Natural killer cell (primary cell): ENCODE measurements at regions not wholly inside any gene's neighbourhood (a gene's known extent, or its start where the extent isn't known, plus 50 kb on each side); places are given as distances from the start of the nearest gene placed in this dataset.

Experiments
- ATAC-seq, 3 donors: fragments of 150-1000 bp in 2 of 3; fragments of 200-7000 bp in 1 of 3; cut with Tn5 transposase; 1 replicate in 1 of 3; 2 replicates in 2 of 3; pipeline ENCODE4 v1.10.0; 2021; ENCODE audit warnings: mild to moderate bottlenecking in 2 of 3, moderate library complexity in 2 of 3
- DNase-seq, 2 donors: peaks; one replicate each; pipeline versions ENCODE4 v3.0.0 to v3.0.0-alpha.2; 2013 to 2021; ENCODE audit warnings: mixed read lengths in 1 of 2
- H3K27ac ChIP-seq: one replicate; pipeline ENCODE4 v1.5.1; 2013; ENCODE audit warnings: mild to moderate bottlenecking, low read length
- H3K27me3 ChIP-seq: one replicate; pipeline ENCODE4 v1.6.1; 2013; ENCODE audit warnings: low read length; ENCODE audit not compliant: control insufficient read depth, insufficient read depth
- H3K36me3 ChIP-seq: one replicate; pipeline ENCODE4 v1.6.1; 2013; ENCODE audit warnings: low read length; ENCODE audit not compliant: control insufficient read depth, insufficient read depth
- H3K4me1 ChIP-seq: one replicate; pipeline ENCODE4 v1.6.1; 2013; ENCODE audit warnings: low read length; ENCODE audit not compliant: control insufficient read depth, insufficient read depth
- H3K4me3 ChIP-seq: one replicate; pipeline ENCODE4 v1.5.1; 2013; ENCODE audit warnings: low read length
- H3K9me3 ChIP-seq: one replicate; pipeline ENCODE4 v1.6.1; 2013; ENCODE audit warnings: low read length; ENCODE audit not compliant: control insufficient read depth, insufficient read depth
- H3K27ac Mint-ChIP-seq, 2 donors: one replicate each; pipeline ENCODE4 v1.8.0; 2022; ENCODE audit warnings: mild to moderate bottlenecking in 2 of 2, mixed read lengths in 2 of 2, moderate library complexity in 1 of 2
- H3K27me3 Mint-ChIP-seq, 2 donors: one replicate each; pipeline ENCODE4 v1.8.0; 2022; ENCODE audit warnings: low read depth in 2 of 2, mixed read lengths in 2 of 2
- H3K36me3 Mint-ChIP-seq: one replicate; pipeline ENCODE4 v1.8.0; 2022; ENCODE audit warnings: mixed read lengths
- H3K4me1 Mint-ChIP-seq, 2 donors: one replicate each; pipeline ENCODE4 v1.8.0; 2022; ENCODE audit warnings: mixed read lengths in 2 of 2
- H3K4me3 Mint-ChIP-seq: one replicate; pipeline ENCODE4 v1.8.0; 2022; ENCODE audit warnings: mild to moderate bottlenecking, moderate library complexity, mixed read lengths
- H3K9me3 Mint-ChIP-seq, 2 donors: one replicate each; pipeline ENCODE4 v1.8.0; 2022; ENCODE audit warnings: mixed read lengths in 2 of 2
- WGBS: methylation state at CpG from one replicate; pipeline ENCODE4 v1.1.7; 2013; ENCODE audit warnings: missing lambda C conversion rate; ENCODE audit not compliant: insufficient coverage; 5-methylcytosine and 5-hydroxymethylcytosine counted together
- intact Hi-C: fragments of 100-400 bp; cut with micrococcal nuclease; formaldehyde crosslinking; loops from one replicate; pipeline ENCODE4 v1.14.2; 2022
- TF ChIP-seq, protein P1 (sequence below): fragments of 200-600 bp; IDR thresholded peaks from one replicate; pipeline ENCODE4 v1.8.0; 2022; ENCODE audit warnings: antibody characterized with exemption

DNA sequence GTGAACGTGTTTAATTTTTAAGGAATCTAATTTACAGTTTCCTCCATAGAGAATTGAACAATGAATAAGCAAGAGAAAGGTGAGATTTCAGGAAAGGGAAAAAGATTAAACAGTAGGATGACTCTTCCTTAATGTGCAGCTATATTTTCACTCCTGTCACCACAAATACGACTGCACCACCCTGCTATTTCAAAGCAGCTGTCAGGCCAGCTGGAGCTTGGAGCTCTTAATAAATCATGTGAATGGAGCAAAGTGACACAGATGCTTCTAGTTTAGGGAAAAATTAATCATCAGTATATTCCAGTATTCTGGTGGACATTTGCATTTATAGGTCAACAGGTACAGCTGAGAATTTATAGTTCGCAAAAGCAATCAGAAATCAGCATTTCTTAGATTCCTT lies 56.5 kb upstream of the PKIB start:
- Mint-ChIP-seq H3K27me3 (peaks cover 0 to 3% of the 10 kb centered on the region in 2 donors), H3K27ac (no peak overlapping the region), H3K36me3 (no peaks in the 10 kb centered on the region), H3K4me3 (no peak overlapping the region), H3K9me3 (peaks cover under 1 to 3% of the 10 kb centered on the region in 2 donors), H3K4me1 (no peaks in the 10 kb centered on the region)
- no peak overlapping the region for H3K27ac ChIP-seq
- TF ChIP-seq, protein P1, sequence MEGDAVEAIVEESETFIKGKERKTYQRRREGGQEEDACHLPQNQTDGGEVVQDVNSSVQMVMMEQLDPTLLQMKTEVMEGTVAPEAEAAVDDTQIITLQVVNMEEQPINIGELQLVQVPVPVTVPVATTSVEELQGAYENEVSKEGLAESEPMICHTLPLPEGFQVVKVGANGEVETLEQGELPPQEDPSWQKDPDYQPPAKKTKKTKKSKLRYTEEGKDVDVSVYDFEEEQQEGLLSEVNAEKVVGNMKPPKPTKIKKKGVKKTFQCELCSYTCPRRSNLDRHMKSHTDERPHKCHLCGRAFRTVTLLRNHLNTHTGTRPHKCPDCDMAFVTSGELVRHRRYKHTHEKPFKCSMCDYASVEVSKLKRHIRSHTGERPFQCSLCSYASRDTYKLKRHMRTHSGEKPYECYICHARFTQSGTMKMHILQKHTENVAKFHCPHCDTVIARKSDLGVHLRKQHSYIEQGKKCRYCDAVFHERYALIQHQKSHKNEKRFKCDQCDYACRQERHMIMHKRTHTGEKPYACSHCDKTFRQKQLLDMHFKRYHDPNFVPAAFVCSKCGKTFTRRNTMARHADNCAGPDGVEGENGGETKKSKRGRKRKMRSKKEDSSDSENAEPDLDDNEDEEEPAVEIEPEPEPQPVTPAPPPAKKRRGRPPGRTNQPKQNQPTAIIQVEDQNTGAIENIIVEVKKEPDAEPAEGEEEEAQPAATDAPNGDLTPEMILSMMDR, result no peak
- no peaks in the 10 kb centered on the region for H3K9me3 ChIP-seq
- no peaks in the 10 kb centered on the region for H3K27me3 ChIP-seq
- WGBS, result 83% methylated on average over 2 of the region's 3 CpGs
- DNase-seq (no peak), ATAC-seq (no peak)
- H3K36me3 ChIP-seq, result no peaks in the 10 kb centered on the region
- no peak overlapping the region for H3K4me3 ChIP-seq
- H3K4me1 ChIP-seq, result no peaks in the 10 kb centered on the region
- intact Hi-C loops, result no loop called here

- no peaks in the 10 kb centered on the region for H3K4me1 ChIP-seq
- ATAC-seq (no peak), DNase-seq (no peak)
- no peaks in the 10 kb centered on the region for H3K27me3 ChIP-seq
- H3K36me3 ChIP-seq, result no peaks in the 10 kb centered on the region
- no peak overlapping the region for H3K4me3 Mint-ChIP-seq
- no peak overlapping the region for H3K27ac Mint-ChIP-seq
- TF ChIP-seq, protein P1, result no peak
- H3K9me3 ChIP-seq, result no peaks in the 10 kb centered on the region
- intact Hi-C loops, result no loop called here
- no peaks in the 10 kb centered on the region for H3K4me1 Mint-ChIP-seq
- H3K27ac ChIP-seq, result no peak overlapping the region
- peaks cover 0 to 3% of the 10 kb centered on the region in 2 donors for H3K27me3 Mint-ChIP-seq
- no peak overlapping the region for H3K4me3 ChIP-seq
- H3K9me3 Mint-ChIP-seq, result peaks cover 6% of the 10 kb centered on the region in 2 donors
- no peaks in the 10 kb centered on the region for H3K36me3 Mint-ChIP-seq
Measured at GRCh38 chr6:122555561-122555960, 54.6 kb upstream of the PKIB start.

GRCh38 chr6:122558080-122558479 lies 52.1 kb upstream of the PKIB start:
- DNase-seq (no peak), ATAC-seq (no peak)
- Histone ChIP-seq H3K36me3 (no peaks in the 10 kb centered on the region), H3K4me3 (no peak overlapping the region), H3K9me3 (no peaks in the 10 kb centered on the region), H3K4me1 (no peaks in the 10 kb centered on the region), H3K27ac (no peak overlapping the region), H3K27me3 (no peaks in the 10 kb centered on the region)
- Mint-ChIP-seq H3K27ac (no peak overlapping the region), H3K36me3 (peaks cover 12% of the 10 kb centered on the region), H3K9me3 (peaks cover 10 to 17% of the 10 kb centered on the region in 2 donors), H3K27me3 (no peaks in the 10 kb centered on the region), H3K4me3 (no peak overlapping the region), H3K4me1 (no peaks in the 10 kb centered on the region)
- TF ChIP-seq, protein P1, result no peak
- intact Hi-C loops, result no loop called here
